MV-4-11 (cell line): ENCODE measurements at regions not wholly inside any gene's neighbourhood (a gene's known extent, or its start where the extent isn't known, plus 50 kb on each side); places are given as distances from the start of the nearest gene placed in this dataset.

Experiments
- DNase-seq: peaks from one replicate; lab custom pipeline; 2025; lab: John Stamatoyannopoulos, UW

DNA sequence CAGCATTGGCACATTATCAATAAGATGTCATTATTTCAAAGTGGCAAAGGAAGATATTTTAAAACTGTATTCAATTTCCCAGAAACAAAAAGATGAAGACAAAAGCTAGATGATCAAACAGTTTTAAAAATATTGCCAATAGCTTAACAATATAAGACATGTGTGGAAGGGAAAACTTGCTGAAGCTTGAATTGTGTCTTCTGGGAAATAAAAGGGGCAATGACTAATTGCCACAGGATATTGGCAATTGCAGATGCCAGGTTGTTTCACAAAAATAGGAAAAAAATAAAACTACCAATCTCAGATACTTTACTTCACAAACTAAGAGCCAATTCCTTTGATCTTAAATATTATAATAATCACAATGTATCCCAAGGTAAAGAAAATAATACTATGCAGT lies 679.8 kb upstream of the ADAMTS5 start:
- no peak for DNase-seq

GRCh38 chr21:27646056-27646455 lies 679.2 kb upstream of the ADAMTS5 start:
- DNase-seq: no peak

DNA sequence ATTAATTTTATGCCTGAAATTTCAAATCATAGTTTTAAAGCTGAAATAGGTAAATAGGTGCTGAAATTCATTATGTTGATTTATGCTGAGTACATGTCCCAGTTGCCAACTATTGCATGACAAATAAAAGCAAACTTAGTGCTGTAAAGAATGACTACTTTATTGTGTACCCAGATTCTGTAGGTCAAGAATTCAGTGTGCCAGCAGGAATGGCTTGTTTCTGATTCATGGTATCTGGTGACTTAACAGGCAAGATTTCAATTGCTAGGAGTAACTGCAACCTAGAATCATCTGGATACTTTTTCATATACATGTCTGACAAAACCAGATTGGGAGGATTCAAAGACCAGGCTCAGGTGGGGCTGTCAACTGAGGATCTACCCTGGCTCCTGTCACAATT lies 678.4 kb upstream of the ADAMTS5 start:
- DNase-seq: no peak

DNA sequence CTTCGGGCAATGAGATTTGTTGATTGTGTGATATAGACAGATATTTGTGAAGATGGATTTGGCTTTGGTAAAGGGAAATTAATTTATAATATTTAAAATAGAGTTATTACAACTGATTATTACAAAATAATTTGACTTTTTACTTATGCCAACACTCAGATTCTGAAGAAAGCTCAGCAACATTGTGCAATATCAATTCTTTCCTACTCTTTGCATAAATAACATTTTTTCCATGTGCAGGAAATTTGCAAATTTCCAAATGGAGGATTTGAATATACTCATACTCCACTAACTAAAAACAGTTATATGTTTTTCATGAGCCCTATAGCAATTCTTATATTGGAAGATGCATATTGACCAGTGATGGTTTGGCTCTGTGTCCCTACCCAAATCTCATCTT lies 676.4 kb upstream of the ADAMTS5 start:
- no peak for DNase-seq

GRCh38 chr21:27639286-27639685 lies 672.4 kb upstream of the ADAMTS5 start:
- DNase-seq: no peak

DNA sequence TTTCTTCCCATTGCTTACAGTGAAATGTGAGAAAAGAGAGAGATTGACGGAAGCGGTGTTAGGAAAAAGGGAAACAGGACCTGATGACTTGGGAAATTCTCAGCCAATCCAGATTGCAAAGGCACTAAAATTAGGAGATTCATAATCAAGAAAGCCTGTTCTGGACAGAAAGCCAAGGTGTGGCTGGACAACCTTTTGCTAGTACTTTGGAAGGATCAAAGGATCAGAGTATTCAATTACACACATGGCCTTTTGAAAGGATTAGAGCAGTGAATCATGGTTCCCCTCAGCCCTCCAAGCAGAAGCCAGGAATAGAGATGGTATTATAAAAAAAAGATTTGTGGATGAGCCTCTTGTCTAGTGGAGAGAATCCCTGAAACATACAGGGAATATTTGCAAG lies 669.8 kb upstream of the ADAMTS5 start:
- no peak for DNase-seq

DNA sequence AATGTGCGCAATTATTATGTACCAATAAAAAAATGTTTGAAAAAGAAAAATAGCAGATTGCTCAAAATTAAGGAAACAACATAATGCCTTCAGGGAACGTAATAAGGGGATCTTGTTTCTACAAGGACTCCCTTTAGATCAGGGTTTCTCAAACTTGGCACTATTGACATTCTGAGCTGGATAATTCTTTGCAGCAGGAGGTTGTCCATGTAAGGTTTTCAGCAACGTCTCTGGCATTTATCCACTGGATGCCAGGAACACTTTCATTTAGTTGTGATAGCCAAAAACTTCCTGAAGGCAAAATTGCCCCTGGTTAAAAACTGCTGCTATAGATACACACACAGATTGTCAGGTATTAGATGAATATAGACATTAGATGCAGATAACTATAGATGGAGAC lies 666.7 kb upstream of the ADAMTS5 start:
- DNase-seq: no peak

- DNase-seq: no peak
Measured at GRCh38 chr21:27631471-27631870, 664.6 kb upstream of the ADAMTS5 start.

DNA sequence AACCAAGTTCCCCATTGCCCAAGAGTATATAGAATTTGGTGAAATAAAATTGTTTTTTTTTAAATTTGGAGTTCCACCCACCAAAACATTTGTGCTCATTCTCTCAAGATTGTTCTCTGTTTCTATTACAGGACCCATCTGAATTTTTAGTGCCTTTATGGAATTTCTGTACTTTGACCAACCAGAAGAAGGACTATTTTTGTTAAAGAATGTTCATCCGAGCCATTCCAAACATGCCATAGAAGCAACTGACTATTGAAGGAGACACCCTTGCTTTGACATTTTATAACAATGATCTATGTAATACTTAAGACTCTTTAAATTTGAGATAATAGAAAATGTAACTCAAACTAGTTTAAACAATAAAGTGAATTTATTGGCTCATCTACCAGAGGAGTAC lies 655.7 kb upstream of the ADAMTS5 start:
- no peak for DNase-seq

- no peak for DNase-seq
Measured at GRCh38 chr21:27614231-27614630, 647.3 kb upstream of the ADAMTS5 start.

GRCh38 chr21:27606422-27606821 lies 639.5 kb upstream of the ADAMTS5 start:
- no peak for DNase-seq

DNA sequence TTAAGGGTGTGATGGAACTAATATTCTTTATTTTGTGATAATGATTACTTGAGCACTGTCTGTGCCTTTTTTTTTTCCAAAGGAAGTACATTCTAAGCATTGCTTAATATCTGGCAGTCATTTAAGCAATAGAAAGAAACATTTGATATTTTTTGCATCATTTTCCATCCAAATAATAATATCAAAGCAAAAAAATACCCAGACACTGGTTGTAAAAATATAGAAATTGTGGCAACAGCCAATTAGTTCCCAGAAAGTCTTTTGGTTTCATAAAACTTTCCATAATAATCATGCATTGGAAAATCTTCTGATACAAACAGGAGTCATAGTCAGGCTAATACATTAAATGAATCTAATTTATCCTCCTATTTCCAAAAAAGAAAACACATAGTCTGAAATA lies 629.3 kb upstream of the ADAMTS5 start:
- DNase-seq: no peak

GRCh38 chr21:27595716-27596115 lies 628.8 kb upstream of the ADAMTS5 start:
- DNase-seq: no peak

DNA sequence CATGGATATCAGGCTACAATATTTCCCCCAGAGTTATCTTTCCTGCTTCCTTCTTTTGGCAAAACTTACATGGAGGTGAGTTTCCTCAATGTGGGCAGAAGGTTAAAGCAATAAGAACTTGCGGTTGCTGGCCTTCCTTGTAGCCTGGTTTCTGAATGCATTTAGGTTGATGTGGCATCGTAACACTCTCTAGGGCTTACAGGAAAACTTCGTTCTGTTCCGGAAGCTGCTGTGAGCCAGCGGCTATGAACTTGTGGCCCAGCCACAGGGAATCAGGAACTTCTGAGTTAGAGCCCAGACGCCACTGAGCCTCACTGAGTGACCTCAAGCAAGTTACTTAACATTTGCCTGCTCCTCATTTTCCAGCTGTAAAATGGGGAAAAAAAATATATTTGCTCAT lies 623.4 kb upstream of the ADAMTS5 start:
- peak; percentile 85 for DNase-seq

- DNase-seq: no peak
Measured at GRCh38 chr21:27589781-27590180, 622.9 kb upstream of the ADAMTS5 start.

- no peak for DNase-seq
Measured at GRCh38 chr21:27586986-27587385, 620.1 kb upstream of the ADAMTS5 start.

GRCh38 chr21:27586326-27586725 lies 619.4 kb upstream of the ADAMTS5 start:
- DNase-seq: no peak

DNA sequence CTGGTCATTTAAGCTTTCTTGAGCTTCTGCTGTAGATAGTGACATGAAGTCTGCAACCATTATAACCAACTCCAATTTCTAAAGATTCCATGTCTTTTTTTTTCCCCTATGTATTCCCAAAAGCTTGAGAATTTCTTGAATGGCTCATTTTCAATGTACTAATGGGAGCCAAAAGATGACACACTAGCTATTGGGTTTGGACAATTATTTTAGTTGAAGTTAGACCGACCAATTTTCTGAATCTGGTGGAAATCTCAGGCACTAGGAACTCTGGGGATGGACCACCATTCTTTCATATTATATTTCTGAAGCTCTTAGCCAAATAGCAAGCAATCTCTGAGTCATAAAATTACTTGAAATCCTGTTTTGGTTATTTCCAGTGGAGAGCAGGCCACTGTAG lies 617.4 kb upstream of the ADAMTS5 start:
- DNase-seq: no peak

- no peak for DNase-seq
Measured at GRCh38 chr21:27582948-27583430, 616.1 kb upstream of the ADAMTS5 start.

GRCh38 chr21:27582246-27582947 lies 615.5 kb upstream of the ADAMTS5 start:
- no peak for DNase-seq

- DNase-seq: no peak
Measured at GRCh38 chr21:27581168-27581567, 614.3 kb upstream of the ADAMTS5 start.

GRCh38 chr21:27580276-27580675 lies 613.4 kb upstream of the ADAMTS5 start:
- DNase-seq: no peak

DNA sequence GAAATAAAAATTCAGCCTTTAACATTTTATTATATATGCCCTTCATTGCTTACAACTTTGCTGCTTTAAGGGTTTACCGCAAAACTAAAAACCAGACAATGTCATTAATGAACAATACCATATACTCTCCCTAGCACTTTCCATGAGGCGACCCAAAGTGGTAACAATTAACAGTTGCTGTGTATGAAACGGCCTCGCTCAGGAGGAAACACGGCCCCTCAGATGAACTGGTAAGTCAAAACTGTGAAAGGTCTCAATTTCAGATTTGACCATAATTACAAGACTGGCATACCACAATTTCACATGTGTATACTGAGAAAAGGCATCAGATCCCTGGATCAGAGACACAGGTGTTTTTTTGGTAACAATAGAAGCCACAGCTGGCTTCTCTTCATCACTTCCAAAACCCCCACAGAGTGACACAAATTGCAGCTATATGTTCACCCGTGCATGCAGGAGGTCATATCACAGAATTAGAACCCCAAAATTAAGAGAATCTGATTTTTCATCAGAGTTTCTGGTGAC lies 611.9 kb upstream of the ADAMTS5 start:
- no peak for DNase-seq

- DNase-seq: no peak
Measured at GRCh38 chr21:27572696-27573095, 605.8 kb upstream of the ADAMTS5 start.
